SK-N-SH (cell line): ENCODE measurements at regions not wholly inside any gene's neighbourhood (a gene's known extent, or its start where the extent isn't known, plus 50 kb on each side); places are given as distances from the start of the nearest gene placed in this dataset.

Experiments
- CTCF ChIA-PET: fragments of 300-600, 350-600 bp; formaldehyde crosslinking; extraction: SDS; loops from one replicate; lab custom pipeline; 2021; lab: Yijun Ruan, JAX
- POLR2A ChIA-PET: fragments of 350-600 bp; sonication (Branson Sonifier 250); formaldehyde crosslinking; extraction: SDS; loops from one replicate; lab custom pipeline; 2020; ENCODE audit warnings: antibody characterized with exemption, inconsistent platforms; lab: Yijun Ruan, JAX
- DNase-seq: peaks from one replicate; pipeline ENCODE4 v3.0.0; 2012
- H2AFZ ChIP-seq: fragments of 200-600 bp; sonication (generic); 2 replicates; pipeline ENCODE4 v1.8.1; 2016; ENCODE audit warnings: antibody characterized with exemption, mild to moderate bottlenecking, low read depth
- H3F3A ChIP-seq: fragments of 200-600 bp; sonication (generic); replicated peaks from 2 replicates; pipeline ENCODE3; 2016; ENCODE audit warnings: antibody characterized with exemption, mild to moderate bottlenecking; ENCODE audit not compliant: insufficient read depth
- H3K27ac ChIP-seq, 2 experiments: fragments of 200-500 bp in 1 of 2; fragments of 200-600 bp in 1 of 2; sonication (Bioruptor generic) in 1 of 2; sonication (generic), shearing (Covaris generic) in 1 of 2; 2 replicates each; pipeline versions ENCODE4 v1.5.1 to v1.6.1; 2014 to 2016; ENCODE audit warnings: low read depth in 2 of 2, inconsistent platforms in 1 of 2, low read length in 1 of 2, mild to moderate bottlenecking in 1 of 2, mixed read lengths in 1 of 2
- H3K27me3 ChIP-seq: fragments of 200-600 bp; sonication (generic), shearing (Covaris generic); 2 replicates; pipeline ENCODE4 v1.6.1; 2016; ENCODE audit warnings: mixed run types; ENCODE audit not compliant: insufficient read depth
- H3K36me3 ChIP-seq, 2 experiments: fragments of 200-500 bp in 1 of 2; fragments of 200-600 bp in 1 of 2; sonication (Bioruptor generic) in 1 of 2; sonication (generic) in 1 of 2; replicated peaks in 1 of 2; 2 replicates each; pipeline versions ENCODE3 to v1.5.1; 2014 to 2016; ENCODE audit warnings: low read length in 1 of 2, mild to moderate bottlenecking in 1 of 2; ENCODE audit not compliant: insufficient read depth in 2 of 2, control insufficient read depth in 1 of 2
- H3K4me1 ChIP-seq, 2 experiments: fragments of 200-500 bp in 1 of 2; fragments of 200-600 bp in 1 of 2; sonication (Bioruptor generic) in 1 of 2; sonication (generic), shearing (Covaris generic) in 1 of 2; 2 replicates each; pipeline versions ENCODE4 v1.5.1 to v1.6.1; 2014 to 2016; ENCODE audit warnings: low read depth in 1 of 2, low read length in 1 of 2, mixed run types in 1 of 2; ENCODE audit not compliant: insufficient read depth in 2 of 2, control insufficient read depth in 1 of 2
- H3K4me2 ChIP-seq: fragments of 200-600 bp; sonication (generic), shearing (Covaris generic); 2 replicates; pipeline ENCODE4 v1.6.1; 2017; ENCODE audit warnings: mixed run types
- H3K4me3 ChIP-seq, 2 experiments: fragments of 200-500 bp in 1 of 2; fragments of 200-600 bp in 1 of 2; sonication (Bioruptor generic) in 1 of 2; sonication (generic), shearing (Covaris generic) in 1 of 2; 2 replicates each; pipeline versions ENCODE4 v1.5.1 to v1.8.1; 2014 to 2016; ENCODE audit warnings: low read depth in 2 of 2, inconsistent platforms in 1 of 2, low read length in 1 of 2, mild to moderate bottlenecking in 1 of 2, mixed read lengths in 1 of 2, moderate library complexity in 1 of 2
- H3K79me2 ChIP-seq: fragments of 200-600 bp; sonication (generic); 2 replicates; pipeline ENCODE4 v1.8.1; 2017; ENCODE audit warnings: mild to moderate bottlenecking; ENCODE audit not compliant: insufficient read depth
- H3K9ac ChIP-seq: fragments of 200-600 bp; sonication (generic); 2 replicates; pipeline ENCODE4 v1.6.1; 2017; ENCODE audit warnings: mixed run types
- H3K9me2 ChIP-seq: fragments of 200-600 bp; sonication (generic); 2 replicates; pipeline ENCODE4 v1.6.1; 2017; ENCODE audit warnings: mixed run types
- H3K9me3 ChIP-seq: fragments of 200-600 bp; sonication (generic); 2 replicates; pipeline ENCODE4 v1.6.1; 2017; ENCODE audit warnings: mixed run types, mild to moderate bottlenecking, moderate library complexity
- H4K20me1 ChIP-seq: fragments of 200-600 bp; sonication (generic); 2 replicates; pipeline ENCODE4 v1.6.1; 2017; ENCODE audit warnings: mild to moderate bottlenecking, mixed run types; ENCODE audit not compliant: insufficient read depth
- CHD2 ChIP-seq: fragments of 150-350 bp; IDR thresholded peaks from 2 replicates; pipeline ENCODE4 v1.6.1; 2018; ENCODE audit warnings: low read length; ENCODE audit not compliant: partially characterized antibody
- FOSL2 ChIP-seq: IDR thresholded peaks from 2 replicates; pipeline ENCODE4 v1.4.0; 2012; ENCODE audit warnings: low read depth, mild to moderate bottlenecking, moderate library complexity, borderline replicate concordance
- FOXM1 ChIP-seq: IDR thresholded peaks from 2 replicates; pipeline ENCODE4 v1.4.0; 2012; ENCODE audit warnings: low read depth, mild to moderate bottlenecking
- MEF2A ChIP-seq: IDR thresholded peaks from 2 replicates; pipeline ENCODE4 v1.4.0; 2012; ENCODE audit warnings: low read depth, borderline replicate concordance
- MXI1 ChIP-seq: IDR thresholded peaks from 2 replicates; pipeline ENCODE4 v1.6.1; 2012; ENCODE audit warnings: mild to moderate bottlenecking, low read depth, low read length, improper control_type of control experiment
- POLR2AphosphoS5 ChIP-seq: IDR thresholded peaks from 2 replicates; pipeline ENCODE4 v1.6.1; 2012; ENCODE audit warnings: low read depth, low read length
- RAD21 ChIP-seq: IDR thresholded peaks from 2 replicates; pipeline ENCODE4 v1.6.1; 2012; ENCODE audit warnings: mild to moderate bottlenecking, low read length
- TCF12 ChIP-seq: IDR thresholded peaks from 2 replicates; pipeline ENCODE4 v1.4.0; 2012
- WGBS: methylation state at CpG from one replicate; pipeline ENCODE4 v1.1.6; 2017; ENCODE audit warnings: low lambda C conversion rate; 5-methylcytosine and 5-hydroxymethylcytosine counted together
- TF ChIP-seq, protein P1 (sequence below): IDR thresholded peaks from 2 replicates; pipeline ENCODE4; 2012
- TF ChIP-seq, protein P2 (sequence below): fragments of 200-600 bp; sonication (generic); IDR thresholded peaks from 2 replicates; pipeline ENCODE4 v1.6.1; 2017; ENCODE audit warnings: antibody characterized with exemption, mild to moderate bottlenecking, moderate library complexity
- TF ChIP-seq, protein P3 (sequence below): IDR thresholded peaks from 2 replicates; pipeline ENCODE4 v1.4.0; 2012; ENCODE audit warnings: low read depth
- TF ChIP-seq, protein P4 (sequence below): fragments of 150-350 bp; IDR thresholded peaks from 2 replicates; pipeline ENCODE4 v1.6.1; 2017; ENCODE audit warnings: antibody characterized with exemption, low read length, low read depth, borderline replicate concordance
- TF ChIP-seq, protein P5 (sequence below): fragments of 150-350 bp; IDR thresholded peaks from 2 replicates; pipeline ENCODE4 v1.6.1; 2016; ENCODE audit warnings: mild to moderate bottlenecking, low read depth, low read length
- TF ChIP-seq, protein P6 (sequence below): IDR thresholded peaks from 2 replicates; pipeline ENCODE4 v1.4.0; 2012; ENCODE audit warnings: low read depth, borderline replicate concordance

DNA sequence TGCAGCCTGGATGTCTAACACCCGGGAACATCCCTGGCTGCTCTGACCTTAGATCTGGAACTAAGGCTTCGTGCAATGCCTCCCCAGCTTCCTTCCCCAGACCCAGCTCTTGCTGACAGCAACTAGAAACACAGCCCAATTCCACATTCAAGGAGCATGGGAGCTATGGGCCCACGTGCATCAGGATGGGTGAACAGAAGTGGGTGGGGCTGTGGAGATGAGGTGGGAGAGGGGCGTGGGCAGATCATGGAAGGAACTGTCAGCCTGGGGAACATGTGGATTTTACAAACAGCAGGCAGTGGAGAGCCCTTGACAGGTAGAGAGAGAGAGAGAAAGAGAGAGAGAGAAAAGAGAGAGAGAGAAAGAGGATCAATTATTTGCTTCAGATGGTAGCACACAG, 231.6 kb downstream of the MATN1 start:
- Histone ChIP-seq H3K27me3 (no peaks in the 10 kb centered on the region), H3K9me2 (no peaks in the 10 kb centered on the region), H3F3A (no peaks in the 10 kb centered on the region), H4K20me1 (no peaks in the 10 kb centered on the region), H2AFZ (no peak overlapping the region), H3K27ac (no peak overlapping the region), H3K4me3 (no peak overlapping the region), H3K9me3 (no peaks in the 10 kb centered on the region), H3K4me1 (no peaks in the 10 kb centered on the region), H3K4me2 (no peak overlapping the region), H3K79me2 (no peaks in the 10 kb centered on the region), H3K9ac (no peak overlapping the region), H3K36me3 (no peaks in the 10 kb centered on the region)
- 19% methylated on average over 4 of the region's 4 CpGs for WGBS
- DNase-seq = no peak
- ChIA-PET POLR2A (no interaction called here), CTCF (interaction anchor here (0.5 kb wide), 1 partner anchor 111 kb away, joined by 3 read pairs; no protein-coding TSS in a partner anchor)
- TF ChIP-seq CHD2 (no peak), RAD21 (no peak), MEF2A (no peak), FOXM1 (no peak), TCF12 (no peak), FOSL2 (no peak), MXI1 (no peak), POLR2AphosphoS5 (no peak)
- TF ChIP-seq, protein P1, sequence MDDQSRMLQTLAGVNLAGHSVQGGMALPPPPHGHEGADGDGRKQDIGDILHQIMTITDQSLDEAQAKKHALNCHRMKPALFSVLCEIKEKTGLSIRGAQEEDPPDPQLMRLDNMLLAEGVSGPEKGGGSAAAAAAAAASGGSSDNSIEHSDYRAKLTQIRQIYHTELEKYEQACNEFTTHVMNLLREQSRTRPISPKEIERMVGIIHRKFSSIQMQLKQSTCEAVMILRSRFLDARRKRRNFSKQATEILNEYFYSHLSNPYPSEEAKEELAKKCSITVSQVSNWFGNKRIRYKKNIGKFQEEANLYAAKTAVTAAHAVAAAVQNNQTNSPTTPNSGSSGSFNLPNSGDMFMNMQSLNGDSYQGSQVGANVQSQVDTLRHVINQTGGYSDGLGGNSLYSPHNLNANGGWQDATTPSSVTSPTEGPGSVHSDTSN = no peak
- TF ChIP-seq, protein P2, sequence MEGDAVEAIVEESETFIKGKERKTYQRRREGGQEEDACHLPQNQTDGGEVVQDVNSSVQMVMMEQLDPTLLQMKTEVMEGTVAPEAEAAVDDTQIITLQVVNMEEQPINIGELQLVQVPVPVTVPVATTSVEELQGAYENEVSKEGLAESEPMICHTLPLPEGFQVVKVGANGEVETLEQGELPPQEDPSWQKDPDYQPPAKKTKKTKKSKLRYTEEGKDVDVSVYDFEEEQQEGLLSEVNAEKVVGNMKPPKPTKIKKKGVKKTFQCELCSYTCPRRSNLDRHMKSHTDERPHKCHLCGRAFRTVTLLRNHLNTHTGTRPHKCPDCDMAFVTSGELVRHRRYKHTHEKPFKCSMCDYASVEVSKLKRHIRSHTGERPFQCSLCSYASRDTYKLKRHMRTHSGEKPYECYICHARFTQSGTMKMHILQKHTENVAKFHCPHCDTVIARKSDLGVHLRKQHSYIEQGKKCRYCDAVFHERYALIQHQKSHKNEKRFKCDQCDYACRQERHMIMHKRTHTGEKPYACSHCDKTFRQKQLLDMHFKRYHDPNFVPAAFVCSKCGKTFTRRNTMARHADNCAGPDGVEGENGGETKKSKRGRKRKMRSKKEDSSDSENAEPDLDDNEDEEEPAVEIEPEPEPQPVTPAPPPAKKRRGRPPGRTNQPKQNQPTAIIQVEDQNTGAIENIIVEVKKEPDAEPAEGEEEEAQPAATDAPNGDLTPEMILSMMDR = no peak
- TF ChIP-seq, protein P3, sequence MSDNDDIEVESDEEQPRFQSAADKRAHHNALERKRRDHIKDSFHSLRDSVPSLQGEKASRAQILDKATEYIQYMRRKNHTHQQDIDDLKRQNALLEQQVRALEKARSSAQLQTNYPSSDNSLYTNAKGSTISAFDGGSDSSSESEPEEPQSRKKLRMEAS = no peak
- TF ChIP-seq, protein P4, sequence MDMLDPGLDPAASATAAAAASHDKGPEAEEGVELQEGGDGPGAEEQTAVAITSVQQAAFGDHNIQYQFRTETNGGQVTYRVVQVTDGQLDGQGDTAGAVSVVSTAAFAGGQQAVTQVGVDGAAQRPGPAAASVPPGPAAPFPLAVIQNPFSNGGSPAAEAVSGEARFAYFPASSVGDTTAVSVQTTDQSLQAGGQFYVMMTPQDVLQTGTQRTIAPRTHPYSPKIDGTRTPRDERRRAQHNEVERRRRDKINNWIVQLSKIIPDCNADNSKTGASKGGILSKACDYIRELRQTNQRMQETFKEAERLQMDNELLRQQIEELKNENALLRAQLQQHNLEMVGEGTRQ = no peak
- TF ChIP-seq, protein P5, sequence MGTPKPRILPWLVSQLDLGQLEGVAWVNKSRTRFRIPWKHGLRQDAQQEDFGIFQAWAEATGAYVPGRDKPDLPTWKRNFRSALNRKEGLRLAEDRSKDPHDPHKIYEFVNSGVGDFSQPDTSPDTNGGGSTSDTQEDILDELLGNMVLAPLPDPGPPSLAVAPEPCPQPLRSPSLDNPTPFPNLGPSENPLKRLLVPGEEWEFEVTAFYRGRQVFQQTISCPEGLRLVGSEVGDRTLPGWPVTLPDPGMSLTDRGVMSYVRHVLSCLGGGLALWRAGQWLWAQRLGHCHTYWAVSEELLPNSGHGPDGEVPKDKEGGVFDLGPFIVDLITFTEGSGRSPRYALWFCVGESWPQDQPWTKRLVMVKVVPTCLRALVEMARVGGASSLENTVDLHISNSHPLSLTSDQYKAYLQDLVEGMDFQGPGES = no peak
- TF ChIP-seq, protein P6, sequence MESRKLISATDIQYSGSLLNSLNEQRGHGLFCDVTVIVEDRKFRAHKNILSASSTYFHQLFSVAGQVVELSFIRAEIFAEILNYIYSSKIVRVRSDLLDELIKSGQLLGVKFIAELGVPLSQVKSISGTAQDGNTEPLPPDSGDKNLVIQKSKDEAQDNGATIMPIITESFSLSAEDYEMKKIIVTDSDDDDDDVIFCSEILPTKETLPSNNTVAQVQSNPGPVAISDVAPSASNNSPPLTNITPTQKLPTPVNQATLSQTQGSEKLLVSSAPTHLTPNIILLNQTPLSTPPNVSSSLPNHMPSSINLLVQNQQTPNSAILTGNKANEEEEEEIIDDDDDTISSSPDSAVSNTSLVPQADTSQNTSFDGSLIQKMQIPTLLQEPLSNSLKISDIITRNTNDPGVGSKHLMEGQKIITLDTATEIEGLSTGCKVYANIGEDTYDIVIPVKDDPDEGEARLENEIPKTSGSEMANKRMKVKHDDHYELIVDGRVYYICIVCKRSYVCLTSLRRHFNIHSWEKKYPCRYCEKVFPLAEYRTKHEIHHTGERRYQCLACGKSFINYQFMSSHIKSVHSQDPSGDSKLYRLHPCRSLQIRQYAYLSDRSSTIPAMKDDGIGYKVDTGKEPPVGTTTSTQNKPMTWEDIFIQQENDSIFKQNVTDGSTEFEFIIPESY = no peak
